SK-N-SH (cell line): ENCODE measurements at regions not wholly inside any gene's neighbourhood (a gene's known extent, or its start where the extent isn't known, plus 50 kb on each side); places are given as distances from the start of the nearest gene placed in this dataset.

Experiments
- MXI1 ChIP-seq: IDR thresholded peaks from 2 replicates; pipeline ENCODE4 v1.6.1; 2012; ENCODE audit warnings: mild to moderate bottlenecking, low read depth, low read length, improper control_type of control experiment
- POLR2AphosphoS5 ChIP-seq: IDR thresholded peaks from 2 replicates; pipeline ENCODE4 v1.6.1; 2012; ENCODE audit warnings: low read depth, low read length

DNA sequence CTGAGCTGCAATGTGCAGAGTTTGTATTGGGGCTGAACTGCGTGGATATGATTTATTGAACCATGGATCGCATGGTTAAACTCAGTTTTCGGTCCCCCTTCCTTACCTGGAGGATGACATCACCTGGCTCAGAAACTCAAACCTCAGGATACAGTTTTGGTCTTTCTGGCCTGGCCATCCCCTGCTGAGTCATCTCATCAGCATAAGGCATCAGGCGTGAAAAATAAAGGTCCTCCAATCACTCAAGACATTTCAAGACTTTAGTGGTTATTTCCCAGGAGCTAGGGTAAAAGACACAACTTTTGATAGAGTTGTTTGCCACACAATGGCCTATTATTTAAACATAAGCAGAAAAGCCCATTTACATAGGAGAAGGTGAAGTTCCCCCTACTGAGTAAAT is 631.1 kb upstream of the TMEM132C start:
- TF ChIP-seq MXI1, result no peak
- no peak for TF ChIP-seq POLR2AphosphoS5
